GM19452 (cell line): ENCODE measurements at regions not wholly inside any gene's neighbourhood (a gene's known extent, or its start where the extent isn't known, plus 50 kb on each side); places are given as distances from the start of the nearest gene placed in this dataset.

Source experiments
- ATAC-seq: cut with Tn5 transposase; IDR thresholded peaks from one replicate; pipeline ENCODE4 v1.9.1; 2021; ENCODE audit not compliant: unreplicated experiment

GRCh38 chr12:78764913-78765312 is 99.7 kb upstream of the SYT1 start:
- ATAC-seq: no peak

- no peak for ATAC-seq
These were observed 97.2 kb upstream of the SYT1 start for GRCh38 chr12:78767264-78767981.

GRCh38 chr12:78778339-78778738 is 86.2 kb upstream of the SYT1 start:
- ATAC-seq: no peak

GRCh38 chr12:78787576-78787975 is 77.0 kb upstream of the SYT1 start:
- no peak for ATAC-seq

GRCh38 chr12:78790148-78790547 is 74.4 kb upstream of the SYT1 start:
- ATAC-seq: no peak

- ATAC-seq: no peak
These were observed 72.4 kb upstream of the SYT1 start for GRCh38 chr12:78792052-78792698.

- no peak for ATAC-seq
These were observed 71.1 kb upstream of the SYT1 start for GRCh38 chr12:78793491-78793890.

GRCh38 chr12:78793982-78794381 is 70.6 kb upstream of the SYT1 start:
- no peak for ATAC-seq

- no peak for ATAC-seq
These were observed 68.6 kb upstream of the SYT1 start for GRCh38 chr12:78795934-78796445.

GRCh38 chr12:78797196-78797931 is 67.2 kb upstream of the SYT1 start:
- ATAC-seq: no peak

GRCh38 chr12:78799649-78800048 is 64.9 kb upstream of the SYT1 start:
- ATAC-seq: no peak

GRCh38 chr12:78802593-78802992 is 62.0 kb upstream of the SYT1 start:
- no peak for ATAC-seq

- ATAC-seq: no peak
These were observed 60.3 kb upstream of the SYT1 start for GRCh38 chr12:78804262-78804661.
